ENCODE measurements at regions not wholly inside any gene's neighbourhood (a gene's known extent, or its start where the extent isn't known, plus 50 kb on each side); places are given as distances from the start of the nearest gene placed in this dataset.

DNA sequence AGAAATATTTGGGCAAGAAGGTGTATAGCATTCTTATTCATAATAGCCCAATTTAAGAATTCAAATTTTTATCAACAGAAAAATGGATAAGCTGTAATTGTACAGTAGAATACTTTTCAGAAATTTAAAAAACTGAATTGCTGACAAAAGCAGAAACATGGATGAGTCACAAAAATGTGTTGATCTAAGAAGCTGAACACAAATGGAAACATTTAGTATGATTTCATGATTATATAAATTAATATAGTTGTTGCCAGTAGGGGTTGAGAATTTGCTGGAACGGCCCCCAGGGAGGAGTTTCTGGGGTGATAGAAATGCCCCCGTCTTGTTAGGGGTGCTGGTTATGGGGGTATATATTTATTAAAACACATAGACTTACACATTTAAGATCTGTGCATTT is 179.1 kb downstream of the KLF6 start (continued):
- TF ChIP-seq, protein P1, sequence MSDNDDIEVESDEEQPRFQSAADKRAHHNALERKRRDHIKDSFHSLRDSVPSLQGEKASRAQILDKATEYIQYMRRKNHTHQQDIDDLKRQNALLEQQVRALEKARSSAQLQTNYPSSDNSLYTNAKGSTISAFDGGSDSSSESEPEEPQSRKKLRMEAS (IDR thresholded peaks at IDR 0.05; ENCODE audit: low read depth), result no peak
- no peak for TF ChIP-seq MEF2A (IDR thresholded peaks at IDR 0.05; ENCODE audit: borderline replicate concordance, low read depth)

DNA sequence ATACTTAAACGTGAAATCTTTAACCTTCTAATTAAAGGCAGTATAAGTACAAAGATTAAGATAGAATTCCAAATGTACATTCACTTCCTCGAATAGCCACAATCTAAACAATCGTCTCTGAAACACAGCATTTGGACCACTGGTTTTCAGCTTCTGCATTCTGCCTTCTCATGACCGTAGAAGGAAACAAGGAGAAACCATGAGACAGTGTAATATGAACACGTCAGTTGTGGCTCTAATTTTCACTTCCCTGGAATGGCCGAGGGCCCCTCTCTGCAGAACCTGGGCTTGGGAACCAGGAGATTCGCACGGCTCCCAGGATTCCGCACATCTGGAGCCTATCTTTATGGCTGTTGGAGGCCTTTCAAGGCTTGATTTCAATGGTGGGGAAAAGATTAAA is 189.3 kb downstream of the KLF6 start:
- Histone ChIP-seq H3K27me3 (ENCODE audit: insufficient read depth) (no peaks in the 10 kb centered on the region), H4K20me1 (ENCODE audit: insufficient read depth) (no peaks in the 10 kb centered on the region), H3F3A (replicated peaks; ENCODE audit: insufficient read depth) (no peaks in the 10 kb centered on the region), H3K9ac (no peak overlapping the region), H3K36me3 (replicated peaks in 1 of 2; ENCODE audit: control insufficient read depth in 1 of 2, insufficient read depth in 2 of 2, low read length in 1 of 2) (no peaks in the 10 kb centered on the region), H3K4me2 (no peak overlapping the region), H2AFZ (ENCODE audit: low read depth) (no peak overlapping the region), H3K9me3 (no peaks in the 10 kb centered on the region), H3K4me1 (ENCODE audit: control insufficient read depth in 1 of 2, insufficient read depth in 2 of 2, low read depth in 1 of 2, low read length in 1 of 2) (no peaks in the 10 kb centered on the region), H3K27ac (ENCODE audit: low read depth in 2 of 2, low read length in 1 of 2) (no peak overlapping the region), H3K4me3 (ENCODE audit: low read depth in 2 of 2, low read length in 1 of 2) (no peak overlapping the region), H3K9me2 (no peaks in the 10 kb centered on the region), H3K79me2 (ENCODE audit: insufficient read depth) (no peaks in the 10 kb centered on the region)
- ChIA-PET CTCF (interaction anchor here (1.0 kb wide), 1 partner anchor 348 kb away, joined by 3 read pairs; no protein-coding TSS in a partner anchor), POLR2A (no interaction called here)
- 88% methylated on average over 9 of the region's 9 CpGs for WGBS (ENCODE audit: low lambda C conversion rate)
- DNase-seq, result no peak
- TF ChIP-seq FOSL2 (IDR thresholded peaks at IDR 0.05; ENCODE audit: borderline replicate concordance, low read depth) (no peak), RAD21 (IDR thresholded peaks at IDR 0.05; ENCODE audit: low read length) (no peak), RCOR1 (IDR thresholded peaks at IDR 0.05; ENCODE audit: low read length) (no peak), TEAD4 (IDR thresholded peaks at IDR 0.05; ENCODE audit: borderline replicate concordance, insufficient read depth) (no peak), GABPA (IDR thresholded peaks at IDR 0.05; ENCODE audit: low read depth) (no peak), MXI1 (IDR thresholded peaks at IDR 0.05; ENCODE audit: low read depth, low read length) (no peak), EZH2phosphoT487 (IDR thresholded peaks at IDR 0.05; ENCODE audit: borderline replicate concordance, low read depth) (no peak), TCF12 (IDR thresholded peaks at IDR 0.05) (no peak), SMC3 (IDR thresholded peaks at IDR 0.05; ENCODE audit: low read depth, low read length) (no peak), NFIC (IDR thresholded peaks at IDR 0.05; ENCODE audit: borderline replicate concordance) (no peak), POLR2AphosphoS5 (IDR thresholded peaks at IDR 0.05; ENCODE audit: low read depth, low read length) (no peak), MEF2A (IDR thresholded peaks at IDR 0.05; ENCODE audit: borderline replicate concordance, low read depth) (no peak), TAF1 (IDR thresholded peaks at IDR 0.05; ENCODE audit: borderline replicate concordance, low read depth, low read length) (no peak), FOXJ3 (CRISPR knock-in tag; IDR thresholded peaks at IDR 0.05) (no peak), GATA2 (CRISPR knock-in tag; IDR thresholded peaks at IDR 0.05) (no peak), SIN3A (IDR thresholded peaks at IDR 0.05; ENCODE audit: borderline replicate concordance, low read depth, low read length) (no peak)
- TF ChIP-seq, protein P2, sequence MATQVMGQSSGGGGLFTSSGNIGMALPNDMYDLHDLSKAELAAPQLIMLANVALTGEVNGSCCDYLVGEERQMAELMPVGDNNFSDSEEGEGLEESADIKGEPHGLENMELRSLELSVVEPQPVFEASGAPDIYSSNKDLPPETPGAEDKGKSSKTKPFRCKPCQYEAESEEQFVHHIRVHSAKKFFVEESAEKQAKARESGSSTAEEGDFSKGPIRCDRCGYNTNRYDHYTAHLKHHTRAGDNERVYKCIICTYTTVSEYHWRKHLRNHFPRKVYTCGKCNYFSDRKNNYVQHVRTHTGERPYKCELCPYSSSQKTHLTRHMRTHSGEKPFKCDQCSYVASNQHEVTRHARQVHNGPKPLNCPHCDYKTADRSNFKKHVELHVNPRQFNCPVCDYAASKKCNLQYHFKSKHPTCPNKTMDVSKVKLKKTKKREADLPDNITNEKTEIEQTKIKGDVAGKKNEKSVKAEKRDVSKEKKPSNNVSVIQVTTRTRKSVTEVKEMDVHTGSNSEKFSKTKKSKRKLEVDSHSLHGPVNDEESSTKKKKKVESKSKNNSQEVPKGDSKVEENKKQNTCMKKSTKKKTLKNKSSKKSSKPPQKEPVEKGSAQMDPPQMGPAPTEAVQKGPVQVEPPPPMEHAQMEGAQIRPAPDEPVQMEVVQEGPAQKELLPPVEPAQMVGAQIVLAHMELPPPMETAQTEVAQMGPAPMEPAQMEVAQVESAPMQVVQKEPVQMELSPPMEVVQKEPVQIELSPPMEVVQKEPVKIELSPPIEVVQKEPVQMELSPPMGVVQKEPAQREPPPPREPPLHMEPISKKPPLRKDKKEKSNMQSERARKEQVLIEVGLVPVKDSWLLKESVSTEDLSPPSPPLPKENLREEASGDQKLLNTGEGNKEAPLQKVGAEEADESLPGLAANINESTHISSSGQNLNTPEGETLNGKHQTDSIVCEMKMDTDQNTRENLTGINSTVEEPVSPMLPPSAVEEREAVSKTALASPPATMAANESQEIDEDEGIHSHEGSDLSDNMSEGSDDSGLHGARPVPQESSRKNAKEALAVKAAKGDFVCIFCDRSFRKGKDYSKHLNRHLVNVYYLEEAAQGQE (IDR thresholded peaks at IDR 0.05; ENCODE audit: low read depth, low read length), result no peak
- TF ChIP-seq, protein P3, sequence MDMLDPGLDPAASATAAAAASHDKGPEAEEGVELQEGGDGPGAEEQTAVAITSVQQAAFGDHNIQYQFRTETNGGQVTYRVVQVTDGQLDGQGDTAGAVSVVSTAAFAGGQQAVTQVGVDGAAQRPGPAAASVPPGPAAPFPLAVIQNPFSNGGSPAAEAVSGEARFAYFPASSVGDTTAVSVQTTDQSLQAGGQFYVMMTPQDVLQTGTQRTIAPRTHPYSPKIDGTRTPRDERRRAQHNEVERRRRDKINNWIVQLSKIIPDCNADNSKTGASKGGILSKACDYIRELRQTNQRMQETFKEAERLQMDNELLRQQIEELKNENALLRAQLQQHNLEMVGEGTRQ (IDR thresholded peaks at IDR 0.05; ENCODE audit: borderline replicate concordance, low read depth, low read length), result no peak
- TF ChIP-seq, protein P1 (IDR thresholded peaks at IDR 0.05; ENCODE audit: low read depth), result no peak
- TF ChIP-seq, protein P4, sequence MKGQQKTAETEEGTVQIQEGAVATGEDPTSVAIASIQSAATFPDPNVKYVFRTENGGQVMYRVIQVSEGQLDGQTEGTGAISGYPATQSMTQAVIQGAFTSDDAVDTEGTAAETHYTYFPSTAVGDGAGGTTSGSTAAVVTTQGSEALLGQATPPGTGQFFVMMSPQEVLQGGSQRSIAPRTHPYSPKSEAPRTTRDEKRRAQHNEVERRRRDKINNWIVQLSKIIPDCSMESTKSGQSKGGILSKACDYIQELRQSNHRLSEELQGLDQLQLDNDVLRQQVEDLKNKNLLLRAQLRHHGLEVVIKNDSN (IDR thresholded peaks at IDR 0.05; ENCODE audit: borderline replicate concordance, low read depth), result no peak

Data from SK-N-SH (cell line).